GM12874 (cell line): ENCODE measurements at regions not wholly inside any gene's neighbourhood (a gene's known extent, or its start where the extent isn't known, plus 50 kb on each side); places are given as distances from the start of the nearest gene placed in this dataset.

Experiments used
- CTCF ChIP-seq: IDR thresholded peaks from 2 replicates; pipeline ENCODE4 v1.5.1; 2011; ENCODE audit warnings: low read depth, mild to moderate bottlenecking, control low read depth, low read length, moderate library complexity; ENCODE audit not compliant: insufficient read depth

DNA sequence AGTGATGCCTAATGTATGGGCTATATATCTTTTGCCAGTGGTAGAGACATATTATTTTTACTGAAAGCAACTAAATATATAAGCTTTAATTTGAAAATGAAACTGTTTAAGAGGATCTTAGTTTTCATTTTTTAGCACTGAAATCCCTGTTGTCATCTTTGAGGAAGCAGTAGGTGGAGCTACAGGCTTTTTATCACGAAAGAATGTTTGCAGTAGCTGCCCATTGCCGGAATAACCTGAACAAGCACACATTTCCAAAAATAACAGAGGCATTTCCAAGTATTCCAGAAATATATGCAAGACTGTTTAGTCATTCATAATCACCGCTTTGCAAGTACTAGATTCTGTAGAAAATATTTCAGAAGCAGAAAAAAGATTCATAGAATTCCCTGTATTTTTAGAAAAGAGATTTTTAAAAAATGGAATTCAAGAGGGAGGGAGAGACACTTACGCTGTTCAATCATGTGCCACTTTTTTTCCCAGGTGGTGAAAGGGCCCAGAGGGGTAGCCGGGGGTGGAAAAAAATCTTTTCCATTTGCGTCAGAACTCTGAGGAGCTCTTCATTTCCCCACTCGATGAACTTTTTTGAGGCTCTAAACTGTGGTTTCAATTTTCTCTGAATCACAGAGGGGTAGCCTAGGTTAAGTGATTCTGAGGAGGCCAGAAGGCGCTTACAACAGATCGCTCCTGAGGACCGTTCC lies 142.5 kb upstream of the FERMT1 start:
- peak; percentile 18; the same call in 1 of the 2 replicates for TF ChIP-seq CTCF

DNA sequence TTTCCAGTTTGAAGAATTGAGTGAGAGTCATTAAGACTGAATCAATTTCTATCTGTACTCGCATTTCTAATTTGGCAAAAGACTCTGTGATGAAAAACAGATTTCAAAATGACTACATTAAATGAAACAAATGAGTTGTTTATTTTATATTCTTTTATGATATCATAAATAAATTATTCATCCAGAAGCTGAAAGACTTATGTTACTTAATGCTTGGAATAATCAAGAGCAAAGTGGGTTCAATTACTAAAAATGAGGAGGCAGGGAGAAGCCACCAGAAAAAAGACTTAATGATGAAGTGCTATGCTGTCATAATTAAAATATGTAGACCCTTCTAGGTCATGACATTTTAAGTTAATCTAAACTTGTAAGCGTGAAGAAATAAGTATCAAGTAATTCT lies 130.6 kb upstream of the FERMT1 start:
- no peak for TF ChIP-seq CTCF

- no peak for TF ChIP-seq CTCF
Observed at GRCh38 chr20:6245436-6245835, 122.6 kb upstream of the FERMT1 start.

DNA sequence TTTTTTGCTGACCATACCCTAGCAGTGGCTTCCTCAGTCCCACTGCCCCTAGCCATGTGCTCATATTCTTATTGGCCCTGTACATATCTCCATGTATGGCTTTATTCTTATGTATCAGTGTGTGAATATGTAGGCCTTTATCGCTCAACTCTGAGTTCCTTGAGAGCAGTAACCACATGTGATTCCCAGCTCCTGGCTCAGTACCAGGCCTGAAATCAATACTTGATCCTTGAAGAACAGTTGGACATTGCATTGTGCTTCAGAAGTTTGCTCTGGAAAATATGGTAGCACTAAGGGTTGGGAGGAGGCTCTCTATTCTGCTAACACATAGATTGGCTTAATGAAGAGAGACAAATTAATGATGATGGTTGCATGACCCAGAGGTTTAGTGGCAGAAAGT lies 118.8 kb upstream of the FERMT1 start:
- TF ChIP-seq CTCF, result no peak

DNA sequence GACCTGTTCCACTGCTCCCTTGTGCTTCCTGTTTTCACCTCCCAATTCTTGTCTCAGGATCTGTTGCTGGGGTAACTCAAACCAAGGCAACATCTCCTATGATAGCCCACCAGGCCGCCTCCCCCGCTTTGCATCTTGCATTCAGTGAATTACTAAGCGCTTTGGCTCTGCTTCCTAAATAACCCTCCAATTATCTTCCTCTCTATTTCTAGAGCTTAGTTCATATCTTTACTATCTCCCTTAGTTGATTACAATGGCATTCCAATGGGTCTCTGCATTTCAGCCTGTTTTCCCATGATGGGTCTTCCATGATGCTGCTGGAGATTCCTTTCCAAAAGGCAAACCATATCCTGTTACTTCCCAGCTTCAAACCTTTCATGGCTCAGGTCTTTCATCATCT lies 117.2 kb upstream of the FERMT1 start:
- no peak for TF ChIP-seq CTCF

DNA sequence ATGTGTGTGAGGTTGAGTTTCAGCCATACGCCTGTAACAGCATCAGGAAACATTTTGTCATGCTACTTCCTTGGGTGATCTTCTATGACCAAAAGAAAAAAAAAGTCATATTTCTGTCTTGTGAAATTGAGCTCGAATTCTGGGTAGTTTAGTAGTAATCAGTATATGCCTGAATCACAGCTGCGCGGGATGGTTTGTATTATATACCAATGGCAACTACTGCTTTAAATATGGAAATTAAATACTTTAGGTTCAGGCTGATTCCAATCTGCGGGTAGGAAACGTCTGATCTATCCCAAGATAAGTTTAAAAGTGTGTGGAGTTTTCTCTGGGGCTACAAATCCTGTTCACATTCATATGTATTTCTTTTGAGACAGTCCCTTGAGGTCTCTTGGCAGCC lies 115.6 kb upstream of the FERMT1 start:
- TF ChIP-seq CTCF, result no peak

GRCh38 chr20:6235510-6235909 lies 112.7 kb upstream of the FERMT1 start:
- no peak for TF ChIP-seq CTCF
